Endothelial cell of umbilical vein (primary cell): ENCODE measurements at regions not wholly inside any gene's neighbourhood (a gene's known extent, or its start where the extent isn't known, plus 50 kb on each side); places are given as distances from the start of the nearest gene placed in this dataset.

Experiments used
- EZH2 ChIP-seq: IDR thresholded peaks from 2 replicates; pipeline ENCODE4 v1.6.1; 2012; ENCODE audit warnings: borderline replicate concordance, low read depth, mild to moderate bottlenecking, moderate library complexity, low read length, inconsistent platforms; ENCODE audit not compliant: severe bottlenecking
- MAX ChIP-seq: IDR thresholded peaks from 2 replicates; pipeline ENCODE4 v1.6.1; 2011; ENCODE audit not compliant: insufficient read depth, insufficient read length
- MYC ChIP-seq: IDR thresholded peaks from one replicate; pipeline ENCODE4 v1.6.1; 2011; ENCODE audit warnings: mild to moderate bottlenecking, low read depth, low read length
- POLR2A ChIP-seq: IDR thresholded peaks from 2 replicates; pipeline ENCODE4 v1.6.1; 2012; ENCODE audit warnings: low read depth, mild to moderate bottlenecking, control low read depth, low read length
- TF ChIP-seq, protein P1 (sequence below), 2 donors: IDR thresholded peaks; 1 replicate in 1 of 2; 2 replicates in 1 of 2; pipeline ENCODE4 v1.5.1; 2011; ENCODE audit warnings: low read length in 2 of 2, mild to moderate bottlenecking in 2 of 2, moderate library complexity in 2 of 2, control low read depth in 1 of 2, inconsistent platforms in 1 of 2, low read depth in 1 of 2; ENCODE audit not compliant: insufficient read depth in 1 of 2; ENCODE audit errors: extremely low read depth in 1 of 2

- TF ChIP-seq, protein P1, sequence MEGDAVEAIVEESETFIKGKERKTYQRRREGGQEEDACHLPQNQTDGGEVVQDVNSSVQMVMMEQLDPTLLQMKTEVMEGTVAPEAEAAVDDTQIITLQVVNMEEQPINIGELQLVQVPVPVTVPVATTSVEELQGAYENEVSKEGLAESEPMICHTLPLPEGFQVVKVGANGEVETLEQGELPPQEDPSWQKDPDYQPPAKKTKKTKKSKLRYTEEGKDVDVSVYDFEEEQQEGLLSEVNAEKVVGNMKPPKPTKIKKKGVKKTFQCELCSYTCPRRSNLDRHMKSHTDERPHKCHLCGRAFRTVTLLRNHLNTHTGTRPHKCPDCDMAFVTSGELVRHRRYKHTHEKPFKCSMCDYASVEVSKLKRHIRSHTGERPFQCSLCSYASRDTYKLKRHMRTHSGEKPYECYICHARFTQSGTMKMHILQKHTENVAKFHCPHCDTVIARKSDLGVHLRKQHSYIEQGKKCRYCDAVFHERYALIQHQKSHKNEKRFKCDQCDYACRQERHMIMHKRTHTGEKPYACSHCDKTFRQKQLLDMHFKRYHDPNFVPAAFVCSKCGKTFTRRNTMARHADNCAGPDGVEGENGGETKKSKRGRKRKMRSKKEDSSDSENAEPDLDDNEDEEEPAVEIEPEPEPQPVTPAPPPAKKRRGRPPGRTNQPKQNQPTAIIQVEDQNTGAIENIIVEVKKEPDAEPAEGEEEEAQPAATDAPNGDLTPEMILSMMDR (IDR thresholded peaks at IDR 0.05; ENCODE audit: extremely low read depth in 1 of 2, insufficient read depth in 1 of 2, low read depth in 1 of 2, low read length in 2 of 2): no peak
- TF ChIP-seq POLR2A: no peak
- TF ChIP-seq MYC: no peak
- no peak for TF ChIP-seq MAX
- TF ChIP-seq EZH2: no peak
Measured at GRCh38 chr9:93809204-93809940, 145.8 kb downstream of the BARX1 start.
